Fibroblast of villous mesenchyme (primary cell): ENCODE measurements at regions not wholly inside any gene's neighbourhood (a gene's known extent, or its start where the extent isn't known, plus 50 kb on each side); places are given as distances from the start of the nearest gene placed in this dataset.
A peak's percentile ranks its signal among the peaks of the same experiment; 100 is the strongest.

ENCODE experiments used
- DNase-seq: peaks from one replicate; pipeline ENCODE4 v3.0.0-alpha.2; 2010; ENCODE audit warnings: low read depth
- H3K4me3 ChIP-seq: 2 replicates; pipeline ENCODE4 v1.5.1; 2011; ENCODE audit warnings: low read depth, mild to moderate bottlenecking, low read length
- CTCF ChIP-seq: IDR thresholded peaks from 2 replicates; pipeline ENCODE4 v1.5.1; 2012; ENCODE audit warnings: low read depth, mild to moderate bottlenecking, low read length; ENCODE audit not compliant: insufficient read depth

- no peak overlapping the region for H3K4me3 ChIP-seq
- no peak for TF ChIP-seq CTCF
- DNase-seq: no peak
These were observed 1222.9 kb upstream of the PRKX start for GRCh38 chrX:4936315-4936714.

- no peak for TF ChIP-seq CTCF
- no peak overlapping the region for H3K4me3 ChIP-seq
- DNase-seq: peak; percentile 0
These were observed 1222.4 kb upstream of the PRKX start for GRCh38 chrX:4935846-4936245.

GRCh38 chrX:4935401-4935800, 1222.0 kb upstream of the PRKX start:
- TF ChIP-seq CTCF: no peak
- DNase-seq: no peak
- no peak overlapping the region for H3K4me3 ChIP-seq

GRCh38 chrX:4932790-4933189, 1219.3 kb upstream of the PRKX start:
- TF ChIP-seq CTCF: no peak
- DNase-seq: peak; percentile 70
- no peak overlapping the region for H3K4me3 ChIP-seq

- TF ChIP-seq CTCF: no peak
- DNase-seq: peak; percentile 0
- no peak overlapping the region for H3K4me3 ChIP-seq
These were observed 1217.0 kb upstream of the PRKX start for GRCh38 chrX:4930426-4930825.

GRCh38 chrX:4925911-4926310, 1212.5 kb upstream of the PRKX start:
- DNase-seq: no peak
- no peak overlapping the region for H3K4me3 ChIP-seq
- no peak for TF ChIP-seq CTCF

GRCh38 chrX:4909348-4909747, 1195.9 kb upstream of the PRKX start:
- no peak for TF ChIP-seq CTCF
- no peak overlapping the region for H3K4me3 ChIP-seq
- DNase-seq: no peak
